ENCODE measurements at regions not wholly inside any gene's neighbourhood (a gene's known extent, or its start where the extent isn't known, plus 50 kb on each side); places are given as distances from the start of the nearest gene placed in this dataset.

DNA sequence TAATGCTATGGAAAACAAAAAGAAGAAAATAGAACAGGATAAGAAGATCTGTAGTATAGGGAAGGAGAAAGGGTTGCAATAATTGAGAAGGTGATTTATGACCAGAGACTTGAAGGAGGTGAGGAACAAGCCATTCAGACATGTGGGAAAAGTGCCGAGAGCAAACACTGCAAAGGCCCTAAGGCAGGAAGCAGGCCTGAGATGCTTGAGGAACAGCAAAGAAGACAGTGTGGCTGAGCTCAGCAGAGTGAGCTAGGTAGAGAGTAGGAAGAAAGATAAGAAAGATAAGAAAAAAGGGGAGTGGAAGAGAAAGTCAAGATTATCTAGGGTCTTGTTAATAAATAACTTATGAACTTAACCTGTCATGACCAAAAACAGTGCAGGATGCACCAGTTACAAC is 671.8 kb downstream of the RPS29 start:
- H3K36me3 ChIP-seq (ENCODE audit: insufficient read depth, low read length) = no peaks in the 10 kb centered on the region
- H3K4me1 ChIP-seq (ENCODE audit: control insufficient read depth, insufficient read depth, low read length, unreplicated experiment) = no peaks in the 10 kb centered on the region
- no peaks in the 10 kb centered on the region for H3K27me3 ChIP-seq (ENCODE audit: insufficient read depth, low read length)
- no peak overlapping the region for H2AFZ ChIP-seq (ENCODE audit: low read length, unreplicated experiment)
- H3K79me2 ChIP-seq (ENCODE audit: control insufficient read depth, insufficient read depth, low read length, unreplicated experiment) = no peaks in the 10 kb centered on the region
- no peak overlapping the region for H3K4me3 ChIP-seq (ENCODE audit: low read depth, low read length)
- H3K27ac ChIP-seq (ENCODE audit: low read depth, low read length) = no peak overlapping the region

DNA sequence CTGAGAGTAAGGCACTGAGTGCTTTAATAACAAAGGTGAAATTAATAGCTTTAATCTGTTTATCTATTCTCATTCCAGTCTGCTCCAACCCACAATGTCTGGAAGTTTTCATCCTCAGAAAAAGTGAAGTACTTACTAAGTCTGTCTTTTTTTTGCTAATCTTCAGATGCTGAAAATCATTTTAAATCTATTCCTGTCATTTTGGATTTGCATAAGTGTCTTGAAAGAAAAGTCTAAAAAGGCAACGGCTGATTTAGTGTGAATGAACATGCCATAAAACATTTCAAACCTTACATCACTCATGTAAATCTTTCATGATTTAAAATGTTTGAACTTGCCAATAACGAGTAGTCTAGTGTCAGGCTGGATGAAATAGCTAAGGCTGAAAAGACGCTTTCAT is 685.6 kb downstream of the RPS29 start:
- Histone ChIP-seq H2AFZ (ENCODE audit: low read length, unreplicated experiment) (no peak overlapping the region), H3K27me3 (ENCODE audit: insufficient read depth, low read length) (no peaks in the 10 kb centered on the region), H3K4me1 (ENCODE audit: control insufficient read depth, insufficient read depth, low read length, unreplicated experiment) (no peaks in the 10 kb centered on the region), H3K79me2 (ENCODE audit: control insufficient read depth, insufficient read depth, low read length, unreplicated experiment) (no peaks in the 10 kb centered on the region), H3K4me3 (ENCODE audit: low read depth, low read length) (no peak overlapping the region), H3K27ac (ENCODE audit: low read depth, low read length) (no peak overlapping the region), H3K36me3 (ENCODE audit: insufficient read depth, low read length) (no peaks in the 10 kb centered on the region)

DNA sequence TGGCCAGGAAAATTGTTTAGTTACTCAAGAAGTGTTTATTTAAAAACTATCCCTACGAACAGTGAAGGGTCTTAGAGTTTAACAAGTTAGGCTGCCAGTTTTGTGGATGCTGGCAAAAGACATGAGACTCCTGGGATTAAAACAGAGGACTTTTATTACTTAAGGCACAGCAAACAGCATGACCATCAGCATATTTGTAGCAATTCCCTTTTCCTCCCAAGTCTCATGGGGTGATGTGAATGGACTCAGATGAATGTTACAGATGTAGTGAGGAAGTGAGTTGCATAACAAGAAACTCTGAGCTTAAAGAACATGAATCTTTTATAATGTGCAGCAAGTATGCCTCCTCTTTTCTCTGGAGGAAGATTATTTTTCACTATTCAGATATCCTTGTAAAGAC is 695.8 kb downstream of the RPS29 start:
- H3K4me3 ChIP-seq (ENCODE audit: low read depth, low read length) = no peak overlapping the region
- H3K4me1 ChIP-seq (ENCODE audit: control insufficient read depth, insufficient read depth, low read length, unreplicated experiment) = no peaks in the 10 kb centered on the region
- no peaks in the 10 kb centered on the region for H3K27me3 ChIP-seq (ENCODE audit: insufficient read depth, low read length)
- no peaks in the 10 kb centered on the region for H3K36me3 ChIP-seq (ENCODE audit: insufficient read depth, low read length)
- H3K79me2 ChIP-seq (ENCODE audit: control insufficient read depth, insufficient read depth, low read length, unreplicated experiment) = no peaks in the 10 kb centered on the region
- H3K27ac ChIP-seq (ENCODE audit: low read depth, low read length) = no peak overlapping the region
- H2AFZ ChIP-seq (ENCODE audit: low read length, unreplicated experiment) = no peak overlapping the region

DNA sequence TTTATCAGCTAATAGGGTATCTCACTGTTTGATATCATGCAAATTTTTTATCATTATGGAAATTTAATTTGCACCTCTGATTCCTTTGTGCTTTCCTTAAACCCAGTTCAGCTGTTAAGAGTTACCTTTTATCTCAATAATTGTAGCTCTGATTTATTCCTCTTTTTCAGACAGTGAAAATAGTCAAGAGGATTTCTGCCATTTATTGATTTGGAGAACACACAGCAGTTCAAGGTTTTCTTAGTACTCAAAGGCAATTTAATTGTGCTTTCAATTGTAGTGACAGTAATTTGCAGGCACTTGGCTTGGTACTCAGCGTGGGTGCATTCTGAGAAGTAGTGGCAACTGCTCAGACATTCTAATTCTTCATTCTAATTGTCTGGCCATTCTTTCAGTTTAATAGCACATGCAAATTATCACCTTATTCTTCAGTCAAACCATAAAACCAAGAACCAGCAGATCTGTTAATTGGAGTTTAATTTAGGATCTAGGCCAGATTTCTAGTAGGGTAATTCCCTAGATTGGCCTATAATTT is 709.3 kb downstream of the RPS29 start:
- Histone ChIP-seq H3K27me3 (ENCODE audit: insufficient read depth, low read length) (no peaks in the 10 kb centered on the region), H3K27ac (ENCODE audit: low read depth, low read length) (no peak overlapping the region), H3K4me1 (ENCODE audit: control insufficient read depth, insufficient read depth, low read length, unreplicated experiment) (no peaks in the 10 kb centered on the region), H3K4me3 (ENCODE audit: low read depth, low read length) (no peak overlapping the region), H3K79me2 (ENCODE audit: control insufficient read depth, insufficient read depth, low read length, unreplicated experiment) (no peaks in the 10 kb centered on the region), H3K36me3 (ENCODE audit: insufficient read depth, low read length) (no peaks in the 10 kb centered on the region), H2AFZ (ENCODE audit: low read length, unreplicated experiment) (no peak overlapping the region)

DNA sequence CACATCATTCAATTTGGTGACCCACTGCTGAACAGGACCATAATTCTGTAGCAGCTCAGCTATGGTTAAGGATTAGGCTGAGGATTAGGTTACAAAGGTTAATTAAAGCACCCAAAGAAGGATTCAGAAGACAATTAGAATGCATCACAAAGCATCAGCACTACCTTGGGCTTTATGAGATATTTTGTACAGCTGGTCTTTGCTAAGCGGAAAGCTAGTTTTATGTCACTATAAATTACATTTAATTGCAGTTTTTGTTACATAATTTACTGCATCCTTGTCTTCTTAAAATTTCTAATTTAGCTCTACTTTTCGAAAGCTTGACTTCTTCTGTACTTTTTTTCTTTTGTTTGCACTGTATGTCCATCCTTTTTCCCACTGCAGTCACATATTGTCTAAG is 711.5 kb downstream of the RPS29 start:
- no peaks in the 10 kb centered on the region for H3K27me3 ChIP-seq (ENCODE audit: insufficient read depth, low read length)
- no peaks in the 10 kb centered on the region for H3K4me1 ChIP-seq (ENCODE audit: control insufficient read depth, insufficient read depth, low read length, unreplicated experiment)
- no peak overlapping the region for H2AFZ ChIP-seq (ENCODE audit: low read length, unreplicated experiment)
- no peaks in the 10 kb centered on the region for H3K36me3 ChIP-seq (ENCODE audit: insufficient read depth, low read length)
- H3K27ac ChIP-seq (ENCODE audit: low read depth, low read length) = no peak overlapping the region
- H3K79me2 ChIP-seq (ENCODE audit: control insufficient read depth, insufficient read depth, low read length, unreplicated experiment) = no peaks in the 10 kb centered on the region
- no peak overlapping the region for H3K4me3 ChIP-seq (ENCODE audit: low read depth, low read length)

DNA sequence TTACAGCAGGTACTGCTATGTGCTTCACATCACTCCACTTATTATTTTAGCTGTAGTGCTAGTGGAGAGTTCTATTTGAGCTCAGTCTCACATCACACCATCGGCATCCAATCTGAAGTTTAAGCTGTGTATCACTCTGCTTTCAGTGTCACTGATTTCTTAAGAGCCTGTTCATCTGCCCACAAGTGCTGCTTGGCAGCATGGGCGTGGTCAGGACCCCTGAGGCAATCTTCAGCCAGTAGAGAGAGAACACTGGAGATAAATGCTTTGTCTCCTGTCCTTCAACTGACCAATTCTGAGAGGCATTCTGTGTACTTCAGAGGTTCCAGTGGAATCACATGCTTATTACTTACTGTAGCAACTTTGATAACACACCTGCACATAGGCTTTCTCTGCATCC is 728.8 kb downstream of the RPS29 start:
- no peaks in the 10 kb centered on the region for H3K36me3 ChIP-seq (ENCODE audit: insufficient read depth, low read length)
- H3K27ac ChIP-seq (ENCODE audit: low read depth, low read length) = no peak overlapping the region
- H3K27me3 ChIP-seq (ENCODE audit: insufficient read depth, low read length) = no peaks in the 10 kb centered on the region
- H3K79me2 ChIP-seq (ENCODE audit: control insufficient read depth, insufficient read depth, low read length, unreplicated experiment) = no peaks in the 10 kb centered on the region
- H3K4me1 ChIP-seq (ENCODE audit: control insufficient read depth, insufficient read depth, low read length, unreplicated experiment) = no peaks in the 10 kb centered on the region
- H3K4me3 ChIP-seq (ENCODE audit: low read depth, low read length) = no peak overlapping the region
- H2AFZ ChIP-seq (ENCODE audit: low read length, unreplicated experiment) = no peak overlapping the region

DNA sequence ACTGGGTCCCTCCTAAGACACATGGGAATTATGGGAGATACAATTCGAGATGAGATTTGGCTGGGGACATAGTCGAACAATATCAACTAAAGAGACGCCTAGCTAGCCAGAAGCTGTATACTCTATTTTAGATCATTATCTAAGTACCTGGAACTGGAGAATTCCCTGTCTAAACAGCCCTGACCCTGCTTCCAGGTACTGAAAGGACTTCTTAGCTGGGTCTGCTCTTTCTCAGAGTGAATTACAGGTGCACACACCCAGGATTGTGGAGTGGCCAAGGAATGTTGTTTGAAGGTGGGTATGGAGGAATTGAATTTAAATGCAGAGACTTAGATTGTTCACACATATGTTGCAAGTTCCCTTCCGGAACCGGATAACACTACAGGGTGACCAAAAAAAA is 733.0 kb downstream of the RPS29 start:
- no peaks in the 10 kb centered on the region for H3K4me1 ChIP-seq (ENCODE audit: control insufficient read depth, insufficient read depth, low read length, unreplicated experiment)
- H3K4me3 ChIP-seq (ENCODE audit: low read depth, low read length) = no peak overlapping the region
- H3K79me2 ChIP-seq (ENCODE audit: control insufficient read depth, insufficient read depth, low read length, unreplicated experiment) = no peaks in the 10 kb centered on the region
- no peaks in the 10 kb centered on the region for H3K36me3 ChIP-seq (ENCODE audit: insufficient read depth, low read length)
- H3K27ac ChIP-seq (ENCODE audit: low read depth, low read length) = no peak overlapping the region
- no peak overlapping the region for H2AFZ ChIP-seq (ENCODE audit: low read length, unreplicated experiment)
- no peaks in the 10 kb centered on the region for H3K27me3 ChIP-seq (ENCODE audit: insufficient read depth, low read length)

DNA sequence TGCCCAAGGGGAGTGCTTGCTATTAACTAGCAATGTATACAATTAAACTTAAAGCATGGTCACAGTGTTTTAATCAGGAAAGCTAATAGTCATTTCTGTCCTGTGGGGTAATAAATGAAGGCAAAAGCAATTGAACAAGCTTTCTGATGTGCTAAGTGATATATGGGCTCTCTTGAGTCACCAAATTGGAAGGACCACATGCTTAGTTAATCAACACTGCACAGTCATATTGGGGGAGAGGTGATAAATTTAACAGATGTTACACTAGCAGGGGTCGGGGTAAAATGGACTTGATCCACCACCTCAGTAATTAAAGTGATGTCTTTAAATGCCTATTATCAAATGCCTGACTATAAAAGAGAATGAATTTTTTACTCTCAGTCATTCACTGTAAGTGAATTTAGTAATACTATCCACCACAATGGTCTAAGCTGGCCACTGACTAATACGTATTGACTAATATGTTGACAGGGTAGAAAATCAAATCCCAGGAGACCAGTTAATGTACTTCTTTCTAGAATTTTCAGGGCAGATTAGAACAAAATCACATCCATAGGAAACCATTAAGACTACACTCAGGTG is 736.3 kb downstream of the RPS29 start:
- no peaks in the 10 kb centered on the region for H3K4me1 ChIP-seq (ENCODE audit: control insufficient read depth, insufficient read depth, low read length, unreplicated experiment)
- no peaks in the 10 kb centered on the region for H3K27me3 ChIP-seq (ENCODE audit: insufficient read depth, low read length)
- H3K4me3 ChIP-seq (ENCODE audit: low read depth, low read length) = no peak overlapping the region
- no peak overlapping the region for H2AFZ ChIP-seq (ENCODE audit: low read length, unreplicated experiment)
- no peaks in the 10 kb centered on the region for H3K79me2 ChIP-seq (ENCODE audit: control insufficient read depth, insufficient read depth, low read length, unreplicated experiment)
- H3K36me3 ChIP-seq (ENCODE audit: insufficient read depth, low read length) = no peaks in the 10 kb centered on the region
- no peak overlapping the region for H3K27ac ChIP-seq (ENCODE audit: low read depth, low read length)

DNA sequence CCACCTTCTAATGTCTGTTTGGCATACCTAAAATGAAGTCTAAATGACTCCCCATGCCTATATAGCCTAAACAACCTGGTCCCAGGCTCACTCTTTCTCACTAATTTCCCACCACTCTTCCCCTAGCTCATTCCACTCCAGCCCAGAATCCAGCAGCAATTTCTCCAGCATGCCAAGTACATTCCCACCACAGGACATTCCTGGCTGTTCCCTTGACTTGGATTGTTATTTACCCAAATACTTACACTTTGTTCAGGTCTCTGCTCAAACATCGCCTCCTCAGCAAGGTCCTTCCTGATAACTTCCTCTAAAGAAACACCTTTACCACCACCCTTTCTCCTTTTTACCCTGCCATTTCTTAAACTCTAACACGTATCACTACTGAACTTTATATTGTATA is 743.4 kb downstream of the RPS29 start:
- H3K79me2 ChIP-seq (ENCODE audit: control insufficient read depth, insufficient read depth, low read length, unreplicated experiment) = no peaks in the 10 kb centered on the region
- H3K36me3 ChIP-seq (ENCODE audit: insufficient read depth, low read length) = no peaks in the 10 kb centered on the region
- no peaks in the 10 kb centered on the region for H3K27me3 ChIP-seq (ENCODE audit: insufficient read depth, low read length)
- H3K4me1 ChIP-seq (ENCODE audit: control insufficient read depth, insufficient read depth, low read length, unreplicated experiment) = no peaks in the 10 kb centered on the region
- no peak overlapping the region for H3K4me3 ChIP-seq (ENCODE audit: low read depth, low read length)
- H3K27ac ChIP-seq (ENCODE audit: low read depth, low read length) = no peak overlapping the region
- no peak overlapping the region for H2AFZ ChIP-seq (ENCODE audit: low read length, unreplicated experiment)

DNA sequence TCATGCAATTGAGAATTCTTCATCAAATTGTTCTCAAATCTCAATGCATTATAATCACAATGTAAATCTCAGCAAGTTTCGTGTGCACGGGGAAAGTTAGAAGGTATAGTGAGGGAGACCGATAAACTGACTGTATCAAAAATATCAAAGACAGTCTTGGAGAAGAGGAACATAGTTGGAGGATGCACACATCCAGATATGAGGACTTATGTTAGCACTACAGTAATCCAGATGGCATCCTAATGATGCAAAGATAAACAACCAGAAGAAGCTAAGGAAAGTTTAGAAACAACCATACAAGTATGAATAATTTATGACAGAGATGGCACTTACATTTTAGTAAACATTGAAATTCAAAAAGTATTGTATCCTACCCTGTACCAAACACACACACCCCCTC is 760.1 kb downstream of the RPS29 start:
- no peaks in the 10 kb centered on the region for H3K4me1 ChIP-seq (ENCODE audit: control insufficient read depth, insufficient read depth, low read length, unreplicated experiment)
- H3K4me3 ChIP-seq (ENCODE audit: low read depth, low read length) = no peak overlapping the region
- no peaks in the 10 kb centered on the region for H3K36me3 ChIP-seq (ENCODE audit: insufficient read depth, low read length)
- H3K79me2 ChIP-seq (ENCODE audit: control insufficient read depth, insufficient read depth, low read length, unreplicated experiment) = no peaks in the 10 kb centered on the region
- no peak overlapping the region for H3K27ac ChIP-seq (ENCODE audit: low read depth, low read length)
- H3K27me3 ChIP-seq (ENCODE audit: insufficient read depth, low read length) = no peaks in the 10 kb centered on the region
- H2AFZ ChIP-seq (ENCODE audit: low read length, unreplicated experiment) = no peak overlapping the region

DNA sequence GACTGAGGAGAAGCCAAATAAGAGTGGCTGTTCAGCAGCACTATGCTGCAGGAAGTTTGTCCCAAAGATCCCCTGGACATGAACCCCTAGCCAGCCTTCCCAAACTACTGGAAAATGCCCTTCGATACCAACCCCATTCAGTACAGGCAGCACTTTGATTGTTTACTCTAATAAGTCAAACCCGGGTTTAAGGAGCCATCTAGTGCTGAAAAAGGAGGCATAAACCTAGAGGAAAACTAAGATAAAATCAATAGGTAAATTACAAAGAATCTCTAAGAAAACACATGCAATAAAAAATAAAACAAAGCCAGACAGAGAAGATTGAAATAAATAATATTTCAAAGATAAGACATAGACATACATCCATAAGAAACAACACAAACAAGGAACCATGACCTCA is 771.6 kb downstream of the RPS29 start:
- Histone ChIP-seq H3K79me2 (ENCODE audit: control insufficient read depth, insufficient read depth, low read length, unreplicated experiment) (no peaks in the 10 kb centered on the region), H3K4me1 (ENCODE audit: control insufficient read depth, insufficient read depth, low read length, unreplicated experiment) (no peaks in the 10 kb centered on the region), H2AFZ (ENCODE audit: low read length, unreplicated experiment) (no peak overlapping the region), H3K4me3 (ENCODE audit: low read depth, low read length) (no peak overlapping the region), H3K27me3 (ENCODE audit: insufficient read depth, low read length) (no peaks in the 10 kb centered on the region), H3K36me3 (ENCODE audit: insufficient read depth, low read length) (no peaks in the 10 kb centered on the region), H3K27ac (ENCODE audit: low read depth, low read length) (no peak overlapping the region)

All from ACC112 (cell line).